ENCODE measurements at regions not wholly inside any gene's neighbourhood (a gene's known extent, or its start where the extent isn't known, plus 50 kb on each side); places are given as distances from the start of the nearest gene placed in this dataset.

- H3K4me3 ChIP-seq, result no peak overlapping the region
- no peaks in the 10 kb centered on the region for H3K27me3 ChIP-seq
- no peak for DNase-seq (ENCODE audit: low spot score in 2 of 2)
- TF ChIP-seq, protein P1, sequence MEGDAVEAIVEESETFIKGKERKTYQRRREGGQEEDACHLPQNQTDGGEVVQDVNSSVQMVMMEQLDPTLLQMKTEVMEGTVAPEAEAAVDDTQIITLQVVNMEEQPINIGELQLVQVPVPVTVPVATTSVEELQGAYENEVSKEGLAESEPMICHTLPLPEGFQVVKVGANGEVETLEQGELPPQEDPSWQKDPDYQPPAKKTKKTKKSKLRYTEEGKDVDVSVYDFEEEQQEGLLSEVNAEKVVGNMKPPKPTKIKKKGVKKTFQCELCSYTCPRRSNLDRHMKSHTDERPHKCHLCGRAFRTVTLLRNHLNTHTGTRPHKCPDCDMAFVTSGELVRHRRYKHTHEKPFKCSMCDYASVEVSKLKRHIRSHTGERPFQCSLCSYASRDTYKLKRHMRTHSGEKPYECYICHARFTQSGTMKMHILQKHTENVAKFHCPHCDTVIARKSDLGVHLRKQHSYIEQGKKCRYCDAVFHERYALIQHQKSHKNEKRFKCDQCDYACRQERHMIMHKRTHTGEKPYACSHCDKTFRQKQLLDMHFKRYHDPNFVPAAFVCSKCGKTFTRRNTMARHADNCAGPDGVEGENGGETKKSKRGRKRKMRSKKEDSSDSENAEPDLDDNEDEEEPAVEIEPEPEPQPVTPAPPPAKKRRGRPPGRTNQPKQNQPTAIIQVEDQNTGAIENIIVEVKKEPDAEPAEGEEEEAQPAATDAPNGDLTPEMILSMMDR (IDR thresholded peaks at IDR 0.05), result no peak
- H3K36me3 ChIP-seq, result no peaks in the 10 kb centered on the region
- no peaks in the 10 kb centered on the region for H3K9me3 ChIP-seq
- no peaks in the 10 kb centered on the region for H3K4me1 ChIP-seq
- H3K27ac ChIP-seq, result no peak overlapping the region
- intact Hi-C loops (cut with DNase I; ENCODE audit: low total_unique reads), result no loop called here
Measured at GRCh38 chr10:28382525-28383269, 79.8 kb upstream of the MPP7 start.

- DNase-seq (ENCODE audit: low spot score in 2 of 2), result no peak
- Histone ChIP-seq H3K27ac (no peak overlapping the region), H3K9me3 (no peaks in the 10 kb centered on the region), H3K4me1 (no peaks in the 10 kb centered on the region), H3K36me3 (no peaks in the 10 kb centered on the region), H3K4me3 (no peak overlapping the region), H3K27me3 (no peaks in the 10 kb centered on the region)
- TF ChIP-seq POLR2A (IDR thresholded peaks at IDR 0.05) (no peak), POLR2AphosphoS5 (IDR thresholded peaks at IDR 0.05) (no peak)
- TF ChIP-seq, protein P1 (IDR thresholded peaks at IDR 0.05), result no peak
- intact Hi-C loops (cut with DNase I; ENCODE audit: low total_unique reads), result no loop called here
Measured at GRCh38 chr10:28384557-28384956, 81.7 kb upstream of the MPP7 start.

DNA sequence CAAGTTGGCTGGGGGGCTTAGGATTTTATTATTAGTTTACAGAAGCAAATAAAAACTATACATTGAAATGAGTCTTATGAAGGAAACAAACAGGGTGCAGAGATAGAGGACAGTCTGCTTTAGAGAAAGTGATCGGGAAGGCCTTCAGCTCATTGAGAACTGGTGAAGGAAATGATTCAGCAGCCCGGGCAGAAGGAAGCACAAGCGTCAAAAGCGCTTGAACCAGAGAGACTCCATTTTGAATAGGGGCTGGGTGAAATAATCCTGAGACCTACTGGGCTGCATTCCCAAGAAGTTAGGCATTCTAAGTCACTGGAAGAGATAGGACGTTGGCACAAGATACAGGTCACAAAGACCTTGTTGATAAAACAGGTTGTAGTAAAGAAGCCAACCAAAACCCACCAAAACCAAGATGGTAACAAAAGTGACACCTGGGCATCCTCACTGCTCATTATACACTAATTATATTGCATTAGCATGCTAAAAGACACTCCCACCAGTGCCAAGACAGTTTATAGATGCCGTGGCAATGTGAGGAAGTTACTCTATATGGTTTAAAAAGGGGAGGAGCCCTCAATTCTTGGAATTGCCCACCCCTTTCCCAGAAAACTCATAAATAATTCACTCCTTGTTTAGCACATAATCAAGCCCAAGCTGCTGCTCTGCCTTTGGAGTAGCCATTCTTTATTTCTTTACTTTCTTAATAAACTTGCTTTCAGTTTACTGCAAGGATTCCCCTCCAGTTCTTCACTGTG lies 83.1 kb upstream of the MPP7 start:
- TF ChIP-seq POLR2AphosphoS5 (IDR thresholded peaks at IDR 0.05), result no peak
- TF ChIP-seq POLR2A (IDR thresholded peaks at IDR 0.05), result no peak
- TF ChIP-seq, protein P1 (IDR thresholded peaks at IDR 0.05), result no peak
- H3K27me3 ChIP-seq, result no peaks in the 10 kb centered on the region
- intact Hi-C loops (cut with DNase I; ENCODE audit: low total_unique reads), result no loop called here

GRCh38 chr10:28386503-28386868 lies 83.6 kb upstream of the MPP7 start:
- Histone ChIP-seq H3K9me3 (no peaks in the 10 kb centered on the region), H3K27ac (no peak overlapping the region), H3K4me3 (no peak overlapping the region), H3K27me3 (no peaks in the 10 kb centered on the region), H3K4me1 (no peaks in the 10 kb centered on the region), H3K36me3 (no peaks in the 10 kb centered on the region)
- TF ChIP-seq, protein P1 (IDR thresholded peaks at IDR 0.05), result no peak
- no peak for TF ChIP-seq POLR2A (IDR thresholded peaks at IDR 0.05)
- TF ChIP-seq POLR2AphosphoS5 (IDR thresholded peaks at IDR 0.05), result no peak
- intact Hi-C loops (cut with DNase I; ENCODE audit: low total_unique reads), result no loop called here
- DNase-seq (ENCODE audit: low spot score in 2 of 2), result no peak

More for the DNA sequence above, 83.1 kb upstream of the MPP7 start:
- Histone ChIP-seq H3K4me3 (no peak overlapping the region), H3K36me3 (no peaks in the 10 kb centered on the region), H3K27ac (no peak overlapping the region), H3K9me3 (no peaks in the 10 kb centered on the region), H3K4me1 (no peaks in the 10 kb centered on the region)
- DNase-seq (ENCODE audit: low spot score in 2 of 2), result no peak

DNA sequence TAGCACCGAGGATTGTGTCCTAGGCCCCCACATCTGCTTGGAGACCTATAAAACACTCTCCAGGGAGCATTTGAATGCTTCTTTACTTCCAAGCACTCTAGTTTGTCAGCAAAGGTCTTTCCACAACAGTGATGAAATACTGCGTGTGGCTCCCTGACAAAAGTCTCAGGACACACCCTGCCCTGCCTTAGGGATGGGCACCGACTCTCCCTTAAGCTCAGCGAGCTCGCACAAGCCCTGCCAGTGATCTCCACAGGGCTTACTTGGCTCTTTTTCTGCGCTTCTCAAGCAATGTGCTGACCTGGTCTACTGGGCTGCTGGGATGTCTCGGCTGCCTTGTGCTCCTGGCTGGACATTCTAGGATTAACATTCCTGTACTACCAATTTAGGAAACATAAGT lies 84.3 kb upstream of the MPP7 start:
- H3K4me3 ChIP-seq, result no peak overlapping the region
- no peaks in the 10 kb centered on the region for H3K9me3 ChIP-seq
- no peaks in the 10 kb centered on the region for H3K4me1 ChIP-seq
- TF ChIP-seq, protein P1 (IDR thresholded peaks at IDR 0.05), result no peak
- TF ChIP-seq POLR2A (IDR thresholded peaks at IDR 0.05) (no peak), POLR2AphosphoS5 (IDR thresholded peaks at IDR 0.05) (no peak)
- H3K27ac ChIP-seq, result no peak overlapping the region
- intact Hi-C loops (cut with DNase I; ENCODE audit: low total_unique reads), result no loop called here
- no peaks in the 10 kb centered on the region for H3K27me3 ChIP-seq
- DNase-seq (ENCODE audit: low spot score in 2 of 2), result no peak
- H3K36me3 ChIP-seq, result no peaks in the 10 kb centered on the region
